GM18498 (cell line): ENCODE measurements at regions not wholly inside any gene's neighbourhood (a gene's known extent, or its start where the extent isn't known, plus 50 kb on each side); places are given as distances from the start of the nearest gene placed in this dataset.
"Not testable (repeated sequence)": the region's sequence is repeated elsewhere in the genome, so short reads cannot be mapped to it uniquely, and the experiment has no call there.

Experiments used
- ATAC-seq: cut with Tn5 transposase; IDR thresholded peaks from one replicate; pipeline ENCODE4 v1.9.1; 2021; ENCODE audit warnings: mild to moderate bottlenecking, moderate library complexity; ENCODE audit not compliant: unreplicated experiment

- no peak for ATAC-seq
Measured at GRCh38 chr1:56285554-56286402, 293.6 kb downstream of the PLPP3 start.

- ATAC-seq: no peak
Measured at GRCh38 chr1:56284928-56285327, 294.4 kb downstream of the PLPP3 start.

DNA sequence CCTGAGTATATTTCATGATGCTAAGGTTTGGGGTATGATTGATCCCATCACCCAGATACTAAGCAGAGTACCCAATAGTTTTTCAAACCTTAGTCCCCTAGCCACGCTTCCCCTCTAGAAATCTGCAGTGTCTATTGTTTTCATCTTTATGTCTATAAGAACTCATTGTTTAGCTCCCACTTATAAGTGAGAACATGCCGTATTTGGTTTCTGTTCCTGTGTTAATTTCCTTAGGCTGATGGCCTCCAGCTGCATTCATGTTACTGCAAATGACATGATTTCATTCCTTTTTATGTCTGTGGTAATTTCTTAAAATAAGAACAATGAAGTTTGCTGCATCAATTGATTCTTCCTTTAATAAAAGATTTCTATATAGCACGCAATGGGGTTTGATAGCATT lies 301.3 kb downstream of the PLPP3 start:
- no peak for ATAC-seq

- no peak for ATAC-seq
Measured at GRCh38 chr1:56268519-56269140, 310.7 kb downstream of the PLPP3 start.

DNA sequence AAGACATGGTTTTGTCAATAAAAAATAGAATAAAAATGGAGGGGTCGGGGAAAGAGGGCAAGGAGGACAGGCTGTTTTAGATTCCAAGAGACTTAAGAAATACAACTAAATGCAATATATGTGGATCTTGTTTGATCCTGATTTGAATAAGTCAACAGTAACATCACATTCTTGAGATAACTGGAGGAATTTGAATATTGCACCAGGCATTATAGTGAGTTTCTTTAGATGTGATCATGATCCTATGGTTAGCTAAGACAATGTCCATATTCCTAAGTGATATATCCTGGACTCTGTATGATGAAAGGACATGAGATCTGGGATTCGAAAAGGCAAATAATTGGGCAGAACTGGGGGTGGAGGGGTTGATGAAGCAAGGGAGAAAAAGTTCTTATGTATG lies 311.8 kb downstream of the PLPP3 start:
- ATAC-seq: no peak

DNA sequence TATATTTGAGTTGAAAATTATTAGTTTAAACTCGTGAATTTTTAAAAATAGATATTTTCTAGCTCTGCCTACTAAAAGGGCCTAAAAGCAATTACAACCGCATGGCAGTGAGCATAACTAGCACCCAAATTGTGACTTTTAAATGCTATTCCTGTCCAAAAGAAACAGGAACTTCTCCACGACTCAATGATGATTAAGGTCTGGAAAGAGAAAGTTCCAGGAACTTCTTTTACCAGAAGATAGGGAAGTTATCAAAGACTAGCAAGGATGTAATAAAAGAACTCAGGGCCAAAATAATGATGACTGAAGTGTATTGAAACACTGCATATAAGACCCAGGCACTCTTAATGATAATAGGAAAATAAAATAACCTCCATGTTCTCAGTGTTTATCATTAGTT lies 313.0 kb downstream of the PLPP3 start:
- no peak for ATAC-seq

DNA sequence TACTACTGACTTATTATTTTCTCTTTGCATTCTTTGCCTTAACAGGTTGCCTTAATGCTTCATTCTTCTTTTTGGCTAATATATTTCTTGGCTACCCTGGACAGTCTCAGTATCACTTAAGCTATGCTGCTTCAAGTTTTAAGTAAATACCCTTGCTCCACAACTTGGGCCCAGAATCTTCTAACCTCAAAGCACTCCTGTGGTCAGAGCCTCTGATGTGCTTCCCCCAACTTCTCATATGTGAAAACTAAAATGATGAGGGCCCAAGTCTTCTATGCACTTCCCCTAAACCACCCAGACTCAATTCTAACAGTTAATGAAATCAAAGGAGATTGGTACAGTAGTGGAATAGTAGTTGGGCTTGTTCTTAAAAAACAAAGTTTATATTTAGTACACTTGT lies 314.1 kb downstream of the PLPP3 start:
- ATAC-seq: no peak

DNA sequence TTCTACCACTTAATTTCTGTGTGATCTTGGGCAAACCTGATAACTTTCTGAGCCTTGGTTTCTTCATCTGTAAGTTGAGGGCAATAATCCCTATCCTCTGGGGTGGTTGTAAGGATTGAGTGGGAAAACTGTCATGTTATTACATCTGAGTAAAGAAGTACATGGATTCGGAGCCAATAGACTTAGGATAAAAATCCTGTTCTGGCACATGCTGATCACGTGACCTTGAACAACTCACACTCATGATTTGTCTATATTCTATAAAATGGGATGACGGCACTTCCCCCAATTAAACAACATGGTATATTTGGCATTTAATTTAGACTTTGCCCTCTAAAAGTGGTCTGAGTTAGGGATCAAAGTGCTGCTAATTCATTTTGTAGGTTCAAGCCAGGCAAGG lies 315.5 kb downstream of the PLPP3 start:
- ATAC-seq: no peak

- no peak for ATAC-seq
Measured at GRCh38 chr1:56258371-56258770, 321.0 kb downstream of the PLPP3 start.

DNA sequence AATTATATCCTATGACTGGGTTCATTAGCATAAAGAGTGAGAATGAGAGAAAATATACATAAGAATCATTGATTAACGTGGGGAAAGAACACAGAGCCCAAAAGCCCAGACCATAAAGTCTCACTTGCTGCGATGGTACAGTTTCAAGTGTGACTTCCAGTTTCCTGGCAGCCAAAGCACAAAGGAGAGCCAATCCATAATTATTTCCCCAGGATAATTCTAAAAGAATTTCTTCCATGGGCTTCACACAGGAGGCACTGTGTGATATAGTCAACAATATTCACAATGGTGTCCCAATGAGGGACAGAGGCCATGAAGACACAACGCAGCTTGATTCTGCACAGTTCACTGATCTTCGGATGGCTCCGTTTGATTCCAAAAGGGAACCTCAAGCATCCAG lies 321.6 kb downstream of the PLPP3 start:
- ATAC-seq: no peak

GRCh38 chr1:56256153-56257000 lies 323.0 kb downstream of the PLPP3 start:
- no peak for ATAC-seq

- ATAC-seq: no peak
Measured at GRCh38 chr1:56255516-56256152, 323.7 kb downstream of the PLPP3 start.

- ATAC-seq: no peak
Measured at GRCh38 chr1:56254130-56254529, 325.2 kb downstream of the PLPP3 start.

DNA sequence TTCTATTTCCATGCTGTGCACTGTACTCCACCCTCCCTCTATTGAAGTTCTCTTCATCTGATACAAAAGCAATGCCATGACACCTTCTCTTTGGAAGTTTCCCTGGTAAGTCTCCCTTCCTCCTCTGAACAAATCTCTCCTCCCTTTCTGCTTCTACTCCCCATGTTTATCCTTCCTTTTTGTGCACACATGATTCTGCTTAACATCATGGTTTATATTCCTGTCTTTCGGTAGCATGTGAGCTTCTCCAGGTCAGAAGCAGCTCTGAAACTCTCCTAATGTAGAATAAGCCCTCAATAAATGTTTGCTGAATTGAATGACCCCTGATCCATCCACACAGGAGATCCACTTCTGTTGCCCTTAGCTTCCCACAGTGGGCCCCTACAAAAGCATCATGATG lies 328.6 kb downstream of the PLPP3 start:
- ATAC-seq: no peak

- no peak for ATAC-seq
Measured at GRCh38 chr1:56249234-56249633, 330.1 kb downstream of the PLPP3 start.

DNA sequence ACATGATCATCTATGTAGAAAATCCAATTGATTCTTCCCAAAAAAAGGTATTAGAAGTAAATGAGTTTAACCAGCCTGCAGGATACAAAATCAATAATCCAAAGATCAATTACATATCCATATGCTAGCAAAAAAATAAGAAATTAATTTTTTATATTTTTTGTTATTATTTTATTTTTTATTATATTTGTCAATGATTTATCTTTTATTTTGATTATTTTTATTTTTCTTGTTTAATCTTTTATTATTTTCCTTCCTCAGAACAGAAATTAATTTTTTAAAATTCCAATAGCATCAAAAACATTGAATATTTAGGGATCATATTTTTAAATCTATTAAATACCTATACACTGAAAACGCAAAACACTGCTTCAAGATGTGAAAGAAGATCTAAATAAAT lies 331.2 kb downstream of the PLPP3 start:
- ATAC-seq: no peak

DNA sequence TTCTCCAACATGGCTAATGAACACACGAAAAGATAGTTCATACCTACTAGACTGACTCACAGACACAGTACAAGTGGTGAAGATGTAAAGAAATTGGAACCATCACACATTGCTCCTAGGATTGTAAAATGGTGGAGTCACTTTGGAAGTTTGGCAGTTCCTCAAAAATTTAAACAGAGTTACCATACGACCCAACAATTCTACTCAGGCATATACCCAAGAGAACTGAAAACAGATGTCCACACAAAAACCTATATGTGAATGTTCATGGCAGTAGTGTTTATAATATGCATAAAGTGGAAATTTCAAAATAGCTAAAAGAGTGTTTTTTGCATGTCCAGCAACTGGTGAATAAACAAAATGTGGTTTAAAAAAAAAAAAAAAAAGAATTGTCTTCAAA lies 332.6 kb downstream of the PLPP3 start:
- ATAC-seq: not testable (repeated sequence)

DNA sequence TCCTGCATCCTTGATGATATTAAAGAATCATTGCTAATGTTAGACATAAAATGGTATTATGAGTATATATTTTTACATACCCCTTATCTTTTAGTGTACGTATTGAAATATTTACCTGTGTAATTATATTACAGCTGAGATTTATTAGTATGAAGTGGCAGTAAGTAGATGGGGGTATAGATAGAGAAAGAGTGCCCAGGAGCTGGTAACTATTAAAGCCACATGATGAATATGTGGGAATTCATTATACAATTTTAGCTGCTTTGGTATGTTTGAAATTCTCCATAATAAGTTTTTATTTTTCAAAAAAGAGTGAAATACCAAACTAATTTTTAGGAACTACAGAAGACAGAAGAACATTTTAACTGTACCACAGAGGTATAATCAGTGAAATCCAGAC lies 339.0 kb downstream of the PLPP3 start:
- no peak for ATAC-seq

- ATAC-seq: no peak
Measured at GRCh38 chr1:56237491-56238064, 341.8 kb downstream of the PLPP3 start.

GRCh38 chr1:56236688-56237087 lies 342.7 kb downstream of the PLPP3 start:
- no peak for ATAC-seq
